DOHH2 (cell line): ENCODE measurements at regions not wholly inside any gene's neighbourhood (a gene's known extent, or its start where the extent isn't known, plus 50 kb on each side); places are given as distances from the start of the nearest gene placed in this dataset.

Experiments
- H3F3A ChIP-seq: fragments of 200-600 bp; sonication (generic), shearing (Covaris generic); 2 replicates; pipeline ENCODE4 v1.6.0; 2016; ENCODE audit warnings: antibody characterized with exemption, mild to moderate bottlenecking; ENCODE audit not compliant: control insufficient read depth, insufficient read depth
- H3K27ac ChIP-seq: fragments of 200-600 bp; sonication (generic); 2 replicates; pipeline ENCODE4 v1.5.1; 2014; ENCODE audit warnings: low read depth, mild to moderate bottlenecking, low read length, moderate library complexity
- H3K27me3 ChIP-seq: fragments of 200-600 bp; sonication (generic); 2 replicates; pipeline ENCODE4 v1.6.1; 2014; ENCODE audit warnings: mild to moderate bottlenecking, low read length, mixed read lengths; ENCODE audit not compliant: control insufficient read depth
- H3K36me3 ChIP-seq: fragments of 200-600 bp; sonication (generic); 2 replicates; pipeline ENCODE4 v1.6.1; 2014; ENCODE audit warnings: mild to moderate bottlenecking, low read length, moderate library complexity, mixed read lengths; ENCODE audit not compliant: control insufficient read depth
- H3K4me1 ChIP-seq: fragments of 200-600 bp; sonication (generic); 2 replicates; pipeline ENCODE4 v1.6.1; 2014; ENCODE audit warnings: mild to moderate bottlenecking, low read length, mixed read lengths; ENCODE audit not compliant: control insufficient read depth
- H3K4me2 ChIP-seq: fragments of 200-600 bp; sonication (generic); 2 replicates; pipeline ENCODE4 v1.6.0; 2014; ENCODE audit warnings: mild to moderate bottlenecking, low read length, moderate library complexity
- H3K4me3 ChIP-seq: fragments of 200-600 bp; sonication (generic); 2 replicates; pipeline ENCODE4 v1.5.1; 2014; ENCODE audit warnings: mild to moderate bottlenecking, low read length, mixed read lengths
- H3K79me2 ChIP-seq: fragments of 200-600 bp; sonication (generic); 2 replicates; pipeline ENCODE4 v1.6.1; 2014; ENCODE audit warnings: mild to moderate bottlenecking, low read length, mixed read lengths; ENCODE audit not compliant: control insufficient read depth
- H3K9me2 ChIP-seq: fragments of 200-600 bp; sonication (generic); replicated peaks from 2 replicates; pipeline ENCODE4 v1.6.1; 2014; ENCODE audit warnings: mild to moderate bottlenecking, low read length, mixed read lengths; ENCODE audit not compliant: control insufficient read depth
- H3K9me3 ChIP-seq: fragments of 200-600 bp; sonication (generic); 2 replicates; pipeline ENCODE4 v1.6.1; 2014; ENCODE audit warnings: antibody characterized with exemption, low read length, mixed read lengths; ENCODE audit not compliant: control insufficient read depth, insufficient read depth
- H4K20me1 ChIP-seq: fragments of 200-600 bp; sonication (generic); 2 replicates; pipeline ENCODE4 v1.6.0; 2014; ENCODE audit warnings: low read depth, mild to moderate bottlenecking, antibody characterized with exemption, low read length, moderate library complexity; ENCODE audit not compliant: control insufficient read depth, insufficient read depth
- CTCF ChIP-seq: fragments of 200-600 bp; sonication (generic); IDR thresholded peaks from one replicate; pipeline ENCODE4 v1.5.1; 2014; ENCODE audit warnings: antibody characterized with exemption, mild to moderate bottlenecking, low read depth, low read length; ENCODE audit not compliant: poor library complexity, severe bottlenecking
- EZH2phosphoT487 ChIP-seq: fragments of 200-600 bp; sonication (generic); IDR thresholded peaks from 2 replicates; pipeline ENCODE4 v1.6.1; 2017; ENCODE audit warnings: borderline replicate concordance, mild to moderate bottlenecking, antibody characterized with exemption, low read length, moderate library complexity, mixed read lengths

- Histone ChIP-seq H3K4me2 (no peak overlapping the region), H3F3A (no peaks in the 10 kb centered on the region), H3K9me3 (no peaks in the 10 kb centered on the region), H3K79me2 (no peaks in the 10 kb centered on the region), H3K9me2 (no peaks in the 10 kb centered on the region), H3K4me3 (no peak overlapping the region), H3K27me3 (no peaks in the 10 kb centered on the region), H3K36me3 (no peaks in the 10 kb centered on the region), H3K27ac (no peak overlapping the region), H3K4me1 (no peaks in the 10 kb centered on the region), H4K20me1 (no peaks in the 10 kb centered on the region)
- TF ChIP-seq CTCF (no peak), EZH2phosphoT487 (no peak)
Measured at GRCh38 chr5:155285706-155286105, 272.2 kb downstream of the KIF4B start.

GRCh38 chr5:155290937-155291336 lies 277.4 kb downstream of the KIF4B start:
- Histone ChIP-seq H3K9me3 (no peaks in the 10 kb centered on the region), H3K27me3 (no peaks in the 10 kb centered on the region), H3K9me2 (no peaks in the 10 kb centered on the region), H3K79me2 (no peaks in the 10 kb centered on the region), H3K27ac (no peak overlapping the region), H3F3A (no peaks in the 10 kb centered on the region), H3K4me2 (no peak overlapping the region), H4K20me1 (no peaks in the 10 kb centered on the region), H3K4me3 (no peak overlapping the region), H3K36me3 (no peaks in the 10 kb centered on the region), H3K4me1 (no peaks in the 10 kb centered on the region)
- TF ChIP-seq CTCF (no peak), EZH2phosphoT487 (no peak)

GRCh38 chr5:155293605-155294178 lies 280.1 kb downstream of the KIF4B start:
- TF ChIP-seq CTCF (no peak), EZH2phosphoT487 (no peak)
- Histone ChIP-seq H3K27ac (no peak overlapping the region), H3K4me1 (no peaks in the 10 kb centered on the region), H3K27me3 (no peaks in the 10 kb centered on the region), H3K9me3 (no peaks in the 10 kb centered on the region; the same call in 1 of the 2 replicates), H4K20me1 (no peaks in the 10 kb centered on the region), H3K79me2 (no peaks in the 10 kb centered on the region), H3K36me3 (no peaks in the 10 kb centered on the region), H3K4me3 (no peak overlapping the region), H3K9me2 (no peaks in the 10 kb centered on the region), H3F3A (no peaks in the 10 kb centered on the region), H3K4me2 (no peak overlapping the region)
